RWPE1 (cell line): ENCODE measurements at regions not wholly inside any gene's neighbourhood (a gene's known extent, or its start where the extent isn't known, plus 50 kb on each side); places are given as distances from the start of the nearest gene placed in this dataset.

ENCODE experiments used
- CTCF ChIA-PET: fragments of 350-600 bp; sonication (Branson Sonifier 250); formaldehyde crosslinking; extraction: SDS; loops from one replicate; lab custom pipeline; 2021; lab: Yijun Ruan, JAX
- POLR2A ChIA-PET: fragments of 400-600 bp; formaldehyde crosslinking; extraction: SDS; loops from one replicate; lab custom pipeline; 2020; ENCODE audit warnings: antibody characterized with exemption; ENCODE audit not compliant: low non-redundant PET; lab: Yijun Ruan, JAX
- DNase-seq: peaks from one replicate; pipeline ENCODE4 v3.0.0; 2012; ENCODE audit warnings: low spot score
- H3K27ac ChIP-seq: fragments of 450-650 bp; 2 replicates; pipeline ENCODE4 v1.5.1; 2017
- CTCF ChIP-seq: fragments of 450-650 bp; conservative IDR thresholded peaks from 2 replicates; pipeline ENCODE4 v1.5.1; 2017; ENCODE audit warnings: low read depth, mild to moderate bottlenecking

- H3K27ac ChIP-seq = no peak overlapping the region
- no peak for TF ChIP-seq CTCF
- DNase-seq = no peak
- POLR2A ChIA-PET = no interaction called here
- CTCF ChIA-PET = interaction anchor here (1.1 kb wide), 1 partner anchor 1025 kb away, joined by 5 read pairs; no protein-coding TSS in a partner anchor
These were observed 736.9 kb downstream of the EFNB2 start for GRCh38 chr13:105798541-105798940.

DNA sequence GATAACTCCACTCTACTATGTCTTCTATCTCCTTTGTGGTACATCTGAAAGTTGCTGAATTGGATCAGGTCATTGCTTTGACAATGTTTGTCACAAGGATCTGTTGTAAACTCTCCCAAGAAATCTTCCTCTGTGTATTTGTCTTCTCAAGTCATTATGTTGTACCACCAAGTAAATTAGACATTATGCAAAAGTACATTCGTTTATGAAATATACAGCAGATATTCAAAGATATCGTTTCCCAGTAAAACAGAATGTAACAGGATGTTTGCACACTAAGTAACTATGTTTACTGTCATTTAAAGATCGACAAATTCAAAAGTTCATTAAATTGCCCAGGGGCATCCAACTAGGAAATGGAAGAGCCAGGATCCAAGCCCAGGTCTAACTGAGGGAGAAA lies 739.4 kb downstream of the EFNB2 start:
- no peak overlapping the region for H3K27ac ChIP-seq
- TF ChIP-seq CTCF = no peak
- CTCF ChIA-PET = no interaction called here
- no peak for DNase-seq
- POLR2A ChIA-PET = no interaction called here

GRCh38 chr13:105790923-105791322 lies 744.5 kb downstream of the EFNB2 start:
- CTCF ChIA-PET = no interaction called here

DNA sequence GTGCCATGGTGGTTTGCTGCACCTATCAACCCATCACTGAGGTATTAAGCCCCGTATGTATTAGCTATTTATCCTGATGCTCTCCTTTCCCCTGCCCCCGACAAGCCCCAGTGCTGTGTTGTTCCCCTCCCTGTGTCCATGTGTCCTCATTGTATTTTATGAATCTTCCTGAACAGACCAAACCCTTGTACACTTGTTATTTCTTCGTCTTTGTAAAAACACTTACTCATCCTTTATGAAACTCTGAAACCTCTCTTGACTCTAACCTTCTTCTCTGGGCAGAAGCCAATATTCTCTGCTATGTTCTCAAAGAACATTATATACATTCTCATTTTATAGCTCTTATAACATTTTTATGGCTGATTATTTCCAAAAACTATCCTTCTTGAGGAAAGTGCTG lies 746.9 kb downstream of the EFNB2 start:
- no peak for TF ChIP-seq CTCF
- no peak overlapping the region for H3K27ac ChIP-seq
- ChIA-PET POLR2A (no interaction called here), CTCF (no interaction called here)
- no peak for DNase-seq

More at GRCh38 chr13:105790923-105791322, 744.5 kb downstream of the EFNB2 start:
- POLR2A ChIA-PET = no interaction called here
- DNase-seq = no peak
- no peak overlapping the region for H3K27ac ChIP-seq
- no peak for TF ChIP-seq CTCF

- no peak for TF ChIP-seq CTCF
- CTCF ChIA-PET = no interaction called here
- DNase-seq = no peak
- POLR2A ChIA-PET = no interaction called here
- H3K27ac ChIP-seq = no peak overlapping the region
These were observed 747.8 kb downstream of the EFNB2 start for GRCh38 chr13:105787632-105788031.

- no peak for DNase-seq
- ChIA-PET POLR2A (no interaction called here), CTCF (no interaction called here)
- no peak overlapping the region for H3K27ac ChIP-seq
- TF ChIP-seq CTCF = no peak
These were observed 750.0 kb downstream of the EFNB2 start for GRCh38 chr13:105785436-105785835.

GRCh38 chr13:105783261-105783660 lies 752.2 kb downstream of the EFNB2 start:
- H3K27ac ChIP-seq = no peak overlapping the region
- POLR2A ChIA-PET = no interaction called here
- no peak for DNase-seq
- CTCF ChIA-PET = no interaction called here
- TF ChIP-seq CTCF = no peak
